Neutrophil (primary cell): ENCODE measurements at regions not wholly inside any gene's neighbourhood (a gene's known extent, or its start where the extent isn't known, plus 50 kb on each side); places are given as distances from the start of the nearest gene placed in this dataset.

Experiments
- H3K27ac ChIP-seq: fragments of 200-600 bp; sonication (generic); 2 replicates; pipeline ENCODE4 v1.5.1; 2016; ENCODE audit warnings: mild to moderate bottlenecking, moderate library complexity
- H3K27me3 ChIP-seq: fragments of 200-600 bp; sonication (generic); 2 replicates; pipeline ENCODE4 v1.6.0; 2016; ENCODE audit warnings: mild to moderate bottlenecking
- H3K36me3 ChIP-seq: fragments of 200-600 bp; sonication (generic); 2 replicates; pipeline ENCODE4 v1.5.1; 2017
- H3K4me1 ChIP-seq, 2 experiments: fragments of 200-600 bp in 1 of 2; sonication (generic) in 1 of 2; 1 replicate in 1 of 2; 2 replicates in 1 of 2; pipeline versions ENCODE4 v1.5.1 to v1.6.1; 2013 to 2016; ENCODE audit warnings: low read depth in 1 of 2, low read length in 1 of 2, mild to moderate bottlenecking in 1 of 2, moderate library complexity in 1 of 2; ENCODE audit not compliant: control insufficient read depth in 1 of 2, insufficient read depth in 1 of 2
- H3K4me3 ChIP-seq, 2 experiments: fragments of 200-600 bp in 1 of 2; sonication (generic) in 1 of 2; 1 replicate in 1 of 2; 2 replicates in 1 of 2; pipeline ENCODE4 v1.5.1; 2013 to 2016; ENCODE audit warnings: low read depth in 1 of 2, low read length in 1 of 2, mild to moderate bottlenecking in 1 of 2, moderate library complexity in 1 of 2
- H3K9me3 ChIP-seq: fragments of 200-600 bp; sonication (generic); 2 replicates; pipeline ENCODE4 v1.5.1; 2016
- CTCF ChIP-seq: fragments of 200-600 bp; sonication (generic); IDR thresholded peaks from 2 replicates; pipeline ENCODE4 v1.5.1; 2016; ENCODE audit warnings: antibody characterized with exemption

GRCh38 chr10:118904286-118904685, 125.2 kb upstream of the NANOS1 start:
- Histone ChIP-seq H3K9me3 (no peaks in the 10 kb centered on the region), H3K27me3 (peaks cover 18% of the 10 kb centered on the region), H3K36me3 (no peaks in the 10 kb centered on the region), H3K4me3 (no peak overlapping the region), H3K4me1 (no peaks in the 10 kb centered on the region), H3K27ac (no peak overlapping the region)
- TF ChIP-seq CTCF = no peak

- H3K27me3 ChIP-seq = peaks cover 9% of the 10 kb centered on the region
- no peaks in the 10 kb centered on the region for H3K36me3 ChIP-seq
- no peak for TF ChIP-seq CTCF
- H3K4me1 ChIP-seq = no peaks in the 10 kb centered on the region
- H3K27ac ChIP-seq = no peak overlapping the region
- H3K9me3 ChIP-seq = no peaks in the 10 kb centered on the region
- no peak overlapping the region for H3K4me3 ChIP-seq
Observed at GRCh38 chr10:118907051-118907450, 122.5 kb upstream of the NANOS1 start.

- no peak for TF ChIP-seq CTCF
- Histone ChIP-seq H3K27ac (no peak overlapping the region), H3K9me3 (no peaks in the 10 kb centered on the region), H3K4me1 (no peaks in the 10 kb centered on the region), H3K36me3 (no peaks in the 10 kb centered on the region), H3K27me3 (peaks cover 6% of the 10 kb centered on the region), H3K4me3 (no peak overlapping the region)
Observed at GRCh38 chr10:118908557-118909256, 120.8 kb upstream of the NANOS1 start.

- no peaks in the 10 kb centered on the region for H3K9me3 ChIP-seq
- no peak for TF ChIP-seq CTCF
- H3K4me3 ChIP-seq = no peak overlapping the region
- no peak overlapping the region for H3K27ac ChIP-seq
- peaks cover 4% of the 10 kb centered on the region for H3K27me3 ChIP-seq
- no peaks in the 10 kb centered on the region for H3K36me3 ChIP-seq
- H3K4me1 ChIP-seq = no peaks in the 10 kb centered on the region
Observed at GRCh38 chr10:118910702-118911101, 118.8 kb upstream of the NANOS1 start.

- TF ChIP-seq CTCF = no peak
- Histone ChIP-seq H3K36me3 (no peaks in the 10 kb centered on the region), H3K9me3 (no peaks in the 10 kb centered on the region), H3K4me1 (no peaks in the 10 kb centered on the region), H3K27me3 (peaks cover 4% of the 10 kb centered on the region), H3K4me3 (no peak overlapping the region), H3K27ac (no peak overlapping the region)
Observed at GRCh38 chr10:118911363-118911762, 118.2 kb upstream of the NANOS1 start.
